CD4-positive, alpha-beta T cell treated with Interleukin-4 for 1 hour (primary cell): ENCODE measurements at regions not wholly inside any gene's neighbourhood (a gene's known extent, or its start where the extent isn't known, plus 50 kb on each side); places are given as distances from the start of the nearest gene placed in this dataset.
A peak's percentile ranks its signal among the peaks of the same experiment; 100 is the strongest.

ENCODE experiments used
- DNase-seq, 2 donors: peaks; one replicate each; pipeline ENCODE4 v3.0.0-alpha.2; 2020 to 2022

- no peak for DNase-seq
Measured at GRCh38 chr11:116503216-116504160, 269.3 kb downstream of the BUD13 start.

GRCh38 chr11:116502641-116503061, 270.1 kb downstream of the BUD13 start:
- DNase-seq = no peak

GRCh38 chr11:116501728-116502127, 271.1 kb downstream of the BUD13 start:
- DNase-seq = no peak

GRCh38 chr11:116500947-116501602, 271.7 kb downstream of the BUD13 start:
- no peak for DNase-seq

- no peak for DNase-seq
Measured at GRCh38 chr11:116500026-116500946, 272.5 kb downstream of the BUD13 start.

GRCh38 chr11:116499396-116500003, 273.3 kb downstream of the BUD13 start:
- peak in 1 of 2 donors; percentile 20 for DNase-seq

- no peak for DNase-seq
Measured at GRCh38 chr11:116498161-116498560, 274.6 kb downstream of the BUD13 start.

- no peak for DNase-seq
Measured at GRCh38 chr11:116492600-116492999, 280.2 kb downstream of the BUD13 start.

GRCh38 chr11:116488836-116489389, 283.9 kb downstream of the BUD13 start:
- no peak for DNase-seq

GRCh38 chr11:116485425-116485824, 287.4 kb downstream of the BUD13 start:
- DNase-seq = no peak

- DNase-seq = no peak
Measured at GRCh38 chr11:116482716-116483115, 290.1 kb downstream of the BUD13 start.

- DNase-seq = no peak
Measured at GRCh38 chr11:116481126-116481675, 291.6 kb downstream of the BUD13 start.

GRCh38 chr11:116478669-116479668, 293.8 kb downstream of the BUD13 start:
- DNase-seq = no peak

- no peak for DNase-seq
Measured at GRCh38 chr11:116478205-116478604, 294.6 kb downstream of the BUD13 start.

GRCh38 chr11:116473790-116474346, 298.9 kb downstream of the BUD13 start:
- DNase-seq = no peak

GRCh38 chr11:116473206-116473769, 299.5 kb downstream of the BUD13 start:
- DNase-seq = no peak

- no peak for DNase-seq
Measured at GRCh38 chr11:116472651-116473050, 300.1 kb downstream of the BUD13 start.

- no peak for DNase-seq
Measured at GRCh38 chr11:116471608-116472256, 301.1 kb downstream of the BUD13 start.

- no peak for DNase-seq
Measured at GRCh38 chr11:116468699-116469098, 304.1 kb downstream of the BUD13 start.
